HT1080 (cell line): ENCODE measurements at regions not wholly inside any gene's neighbourhood (a gene's known extent, or its start where the extent isn't known, plus 50 kb on each side); places are given as distances from the start of the nearest gene placed in this dataset.
"Not testable (repeated sequence)": the region's sequence is repeated elsewhere in the genome, so short reads cannot be mapped to it uniquely, and the experiment has no call there.

Source experiments
- DNase-seq: peaks from one replicate; pipeline ENCODE4 v3.0.0-alpha.2; 2015; ENCODE audit warnings: low read depth

- no peak for DNase-seq
These were observed 253.9 kb upstream of the RBMS3 start for GRCh38 chr3:29026959-29027358.

GRCh38 chr3:29031175-29031574, 249.7 kb upstream of the RBMS3 start:
- DNase-seq: not testable (repeated sequence)

- DNase-seq: no peak
These were observed 247.4 kb upstream of the RBMS3 start for GRCh38 chr3:29033511-29033910.

- DNase-seq: no peak
These were observed 230.7 kb upstream of the RBMS3 start for GRCh38 chr3:29050155-29050554.

GRCh38 chr3:29057326-29057725, 223.5 kb upstream of the RBMS3 start:
- DNase-seq: peak; percentile 65

GRCh38 chr3:29064085-29064484, 216.8 kb upstream of the RBMS3 start:
- peak; percentile 7 for DNase-seq

- DNase-seq: peak; percentile 100
These were observed 215.6 kb upstream of the RBMS3 start for GRCh38 chr3:29065211-29065785.

GRCh38 chr3:29067007-29067406, 213.9 kb upstream of the RBMS3 start:
- DNase-seq: peak; percentile 30

- peak; percentile 2 for DNase-seq
These were observed 209.8 kb upstream of the RBMS3 start for GRCh38 chr3:29070959-29071634.

- DNase-seq: no peak
These were observed 208.3 kb upstream of the RBMS3 start for GRCh38 chr3:29072611-29073010.

- DNase-seq: no peak
These were observed 203.5 kb upstream of the RBMS3 start for GRCh38 chr3:29077356-29077755.

- no peak for DNase-seq
These were observed 201.5 kb upstream of the RBMS3 start for GRCh38 chr3:29079358-29079757.

GRCh38 chr3:29080967-29081366, 199.9 kb upstream of the RBMS3 start:
- no peak for DNase-seq

GRCh38 chr3:29083081-29083480, 197.8 kb upstream of the RBMS3 start:
- DNase-seq: no peak

- no peak for DNase-seq
These were observed 197.2 kb upstream of the RBMS3 start for GRCh38 chr3:29083676-29084075.

GRCh38 chr3:29088579-29088978, 192.3 kb upstream of the RBMS3 start:
- no peak for DNase-seq

GRCh38 chr3:29090912-29091597, 189.8 kb upstream of the RBMS3 start:
- DNase-seq: no peak

GRCh38 chr3:29091599-29092189, 189.2 kb upstream of the RBMS3 start:
- no peak for DNase-seq

GRCh38 chr3:29092348-29092747, 188.5 kb upstream of the RBMS3 start:
- DNase-seq: no peak

GRCh38 chr3:29099296-29099695, 181.6 kb upstream of the RBMS3 start:
- no peak for DNase-seq

- no peak for DNase-seq
These were observed 181.1 kb upstream of the RBMS3 start for GRCh38 chr3:29099775-29100174.

- DNase-seq: peak; percentile 21
These were observed 180.6 kb upstream of the RBMS3 start for GRCh38 chr3:29100292-29100691.
